GM23338 (cell line): ENCODE measurements at regions not wholly inside any gene's neighbourhood (a gene's known extent, or its start where the extent isn't known, plus 50 kb on each side); places are given as distances from the start of the nearest gene placed in this dataset.

Experiments
- CREB1 ChIP-seq: fragments of 250-450 bp; sonication (Bioruptor Pico); IDR thresholded peaks from 2 replicates; pipeline ENCODE4 v1.5.0; 2020; ENCODE audit warnings: low read depth, mild to moderate bottlenecking, moderate library complexity
- CTCF ChIP-seq, 2 experiments: fragments of 200-600 bp in 1 of 2; sonication (generic) in 1 of 2; conservative IDR thresholded peaks; 2 replicates each; pipeline versions ENCODE4 v1.5.1 to v1.6.1; 2016 to 2017; ENCODE audit warnings: antibody characterized with exemption in 2 of 2, low read depth in 2 of 2, mild to moderate bottlenecking in 2 of 2, moderate library complexity in 1 of 2
- ETS1 ChIP-seq: IDR thresholded peaks from 2 replicates; pipeline ENCODE4 v1.6.1; 2016; ENCODE audit warnings: antibody characterized with exemption
- EZH2 ChIP-seq: fragments of 200-600 bp; sonication (generic); IDR thresholded peaks from one replicate; pipeline ENCODE4 v1.8.0; 2017; ENCODE audit warnings: antibody characterized with exemption, mild to moderate bottlenecking, low read depth; ENCODE audit not compliant: unreplicated experiment
- EZH2phosphoT487 ChIP-seq: fragments of 200-600 bp; sonication (generic); IDR thresholded peaks from one replicate; pipeline ENCODE4 v1.8.1; 2018; ENCODE audit warnings: antibody characterized with exemption; ENCODE audit not compliant: unreplicated experiment
- JUNB ChIP-seq: IDR thresholded peaks from one replicate; pipeline ENCODE4 v1.6.1; 2016; ENCODE audit warnings: antibody characterized with exemption; ENCODE audit not compliant: unreplicated experiment
- NANOG ChIP-seq: IDR thresholded peaks from 2 replicates; pipeline ENCODE4 v1.6.1; 2016; ENCODE audit warnings: antibody characterized with exemption, borderline replicate concordance
- POLR2AphosphoS5 ChIP-seq: IDR thresholded peaks from 2 replicates; pipeline ENCODE4 v1.6.1; 2016; ENCODE audit warnings: antibody characterized with exemption, low read depth
- REST ChIP-seq: IDR thresholded peaks from one replicate; pipeline ENCODE4 v1.6.1; 2018; ENCODE audit warnings: antibody characterized with exemption; ENCODE audit not compliant: unreplicated experiment
- STAT1 ChIP-seq: IDR thresholded peaks from one replicate; pipeline ENCODE4 v1.6.1; 2016; ENCODE audit warnings: antibody characterized with exemption; ENCODE audit not compliant: unreplicated experiment
- ZNF114 ChIP-seq: fragments of 250-450 bp; sonication (Bioruptor Pico); IDR thresholded peaks from 2 replicates; pipeline ENCODE4 v1.5.0; 2020; ENCODE audit warnings: mild to moderate bottlenecking, moderate library complexity
- ZNF331 ChIP-seq: fragments of 250-450 bp; sonication (Bioruptor Pico); IDR thresholded peaks from 2 replicates; pipeline ENCODE4 v1.5.0; 2020; ENCODE audit warnings: low read depth, mild to moderate bottlenecking, moderate library complexity

GRCh38 chr6:168913866-168914469 lies 339.7 kb downstream of the THBS2 start:
- TF ChIP-seq POLR2AphosphoS5 (no peak), CTCF (conservative IDR thresholded peaks at IDR 0.05; ENCODE audit: low read depth in 2 of 2) (no peak), EZH2phosphoT487 (no peak), JUNB (no peak), EZH2 (no peak), REST (no peak), CREB1 (CRISPR knock-in tag) (no peak), STAT1 (no peak), NANOG (no peak), ZNF114 (no peak), ZNF331 (CRISPR knock-in tag) (no peak), ETS1 (no peak)
